IMR-90 (cell line): ENCODE measurements at regions not wholly inside any gene's neighbourhood (a gene's known extent, or its start where the extent isn't known, plus 50 kb on each side); places are given as distances from the start of the nearest gene placed in this dataset.

Source experiments
- ATAC-seq: fragments of 200-7000 bp; cut with Tn5 transposase; 2 replicates; pipeline ENCODE4 v1.9.1; 2020; ENCODE audit warnings: low read depth, mild to moderate bottlenecking, moderate library complexity
- BruUV-seq: library from RNA; stranded (reverse); fragments of 400-500 nt; replicated peaks from 2 replicates; lab custom pipeline; 2021; lab: Mats Ljungman, UMichigan
- CTCF ChIA-PET: fragments of 300-600 bp; formaldehyde crosslinking; extraction: SDS; loops from one replicate; lab custom pipeline; 2021; ENCODE audit warnings: antibody characterized with exemption; lab: Yijun Ruan, JAX
- POLR2A ChIA-PET: fragments of 300-600 bp; sonication (Branson Sonifier 250); formaldehyde crosslinking; loops from one replicate; lab custom pipeline; 2022; ENCODE audit warnings: antibody characterized with exemption; ENCODE audit not compliant: unreplicated experiment; lab: Charles Lee
- DNase-seq: peaks from one replicate; pipeline ENCODE4 v3.0.0; 2013
- H2AFZ ChIP-seq: replicated peaks from 2 replicates; pipeline ENCODE3; 2013; ENCODE audit warnings: low read length, mild to moderate bottlenecking; ENCODE audit not compliant: poor library complexity
- H2AK5ac ChIP-seq: 2 replicates; pipeline ENCODE4 v1.6.1; 2013; ENCODE audit warnings: low read depth, low read length, inconsistent platforms
- H2AK9ac ChIP-seq: replicated peaks from 2 replicates; pipeline ENCODE3; 2013; ENCODE audit warnings: mild to moderate bottlenecking, low read depth, low read length, moderate library complexity; ENCODE audit not compliant: poor library complexity
- H2BK120ac ChIP-seq: 2 replicates; pipeline ENCODE4 v1.6.1; 2013; ENCODE audit warnings: low read depth, low read length, inconsistent platforms
- H2BK15ac ChIP-seq: 3 replicates; pipeline ENCODE4 v1.6.1; 2013; ENCODE audit warnings: low read depth, low read length, inconsistent platforms
- H2BK20ac ChIP-seq: 2 replicates; pipeline ENCODE4 v1.6.1; 2013; ENCODE audit warnings: low read depth, mild to moderate bottlenecking, inconsistent platforms, low read length, moderate library complexity
- H2BK5ac ChIP-seq: 2 replicates; pipeline ENCODE4 v1.6.1; 2013; ENCODE audit warnings: mild to moderate bottlenecking, low read depth, low read length, inconsistent platforms; ENCODE audit not compliant: poor library complexity, severe bottlenecking
- H3K14ac ChIP-seq: replicated peaks from 2 replicates; pipeline ENCODE4 v1.6.1; 2013; ENCODE audit warnings: low read depth, low read length, inconsistent platforms
- H3K18ac ChIP-seq: 2 replicates; pipeline ENCODE4 v1.6.1; 2013; ENCODE audit warnings: low read depth, low read length, control low read depth
- H3K23ac ChIP-seq: 2 replicates; pipeline ENCODE4 v1.6.1; 2013; ENCODE audit warnings: low read depth, low read length, inconsistent platforms
- H3K27ac ChIP-seq: 2 replicates; pipeline ENCODE4 v1.5.1; 2013; ENCODE audit warnings: mild to moderate bottlenecking, control low read depth, low read length; ENCODE audit not compliant: insufficient read depth
- H3K27me3 ChIP-seq: 2 replicates; pipeline ENCODE4 v1.6.1; 2013; ENCODE audit warnings: low read length; ENCODE audit not compliant: control insufficient read depth, insufficient read depth
- H3K36me3 ChIP-seq: 2 replicates; pipeline ENCODE4 v1.6.1; 2013; ENCODE audit warnings: low read length, mixed read lengths; ENCODE audit not compliant: control insufficient read depth, insufficient read depth
- H3K4ac ChIP-seq: 2 replicates; pipeline ENCODE4 v1.6.1; 2013; ENCODE audit warnings: low read depth, low read length, inconsistent platforms
- H3K4me1 ChIP-seq: 2 replicates; pipeline ENCODE4 v1.6.1; 2013; ENCODE audit warnings: low read length, mixed read lengths; ENCODE audit not compliant: control insufficient read depth, insufficient read depth
- H3K4me2 ChIP-seq: 2 replicates; pipeline ENCODE4 v1.6.1; 2013; ENCODE audit warnings: low read depth, mild to moderate bottlenecking, control low read depth, low read length, moderate library complexity
- H3K4me3 ChIP-seq: 2 replicates; pipeline ENCODE4 v1.5.1; 2013; ENCODE audit warnings: low read depth, mild to moderate bottlenecking, control low read depth, low read length, moderate library complexity; ENCODE audit not compliant: insufficient read depth
- H3K56ac ChIP-seq: 2 replicates; pipeline ENCODE4 v1.6.1; 2013; ENCODE audit warnings: low read length, inconsistent platforms; ENCODE audit not compliant: insufficient read depth; ENCODE audit errors: extremely low read depth
- H3K79me1 ChIP-seq, 2 experiments: 2 replicates each; pipeline ENCODE4 v1.6.1; 2013; ENCODE audit warnings: low read length in 2 of 2, inconsistent platforms in 1 of 2, low read depth in 1 of 2
- H3K9ac ChIP-seq: 2 replicates; pipeline ENCODE4 v1.6.1; 2013; ENCODE audit warnings: low read depth, low read length, control low read depth
- H3K9me1 ChIP-seq: 2 replicates; pipeline ENCODE4 v1.6.1; 2013; ENCODE audit warnings: low read length, inconsistent platforms; ENCODE audit not compliant: insufficient read depth
- H3K9me3 ChIP-seq: 2 replicates; pipeline ENCODE4 v1.6.1; 2013; ENCODE audit warnings: low read length; ENCODE audit not compliant: control insufficient read depth, insufficient read depth
- H4K20me1 ChIP-seq: 2 replicates; pipeline ENCODE4 v1.6.1; 2013; ENCODE audit warnings: low read length, inconsistent platforms; ENCODE audit not compliant: insufficient read depth
- H4K5ac ChIP-seq: 2 replicates; pipeline ENCODE4 v1.6.1; 2013; ENCODE audit warnings: mild to moderate bottlenecking, low read depth, low read length, control low read depth
- H4K8ac ChIP-seq, 2 experiments: 2 replicates each; pipeline ENCODE4 v1.6.1; 2013; ENCODE audit warnings: low read depth in 2 of 2, low read length in 2 of 2, control low read depth in 1 of 2, inconsistent platforms in 1 of 2
- H4K91ac ChIP-seq: 2 replicates; pipeline ENCODE4 v1.6.1; 2013; ENCODE audit warnings: low read depth, low read length, inconsistent platforms; ENCODE audit not compliant: insufficient read depth
- BHLHE40 ChIP-seq: fragments of 150-350 bp; IDR thresholded peaks from 2 replicates; pipeline ENCODE4 v1.6.1; 2016; ENCODE audit warnings: mild to moderate bottlenecking, low read depth, low read length
- CEBPB ChIP-seq: IDR thresholded peaks from 2 replicates; pipeline ENCODE4 v1.6.1; 2012; ENCODE audit warnings: low read depth, low read length, improper control_type of control experiment
- CHD1 ChIP-seq: IDR thresholded peaks from 2 replicates; pipeline ENCODE4 v1.6.1; 2012; ENCODE audit warnings: low read depth, low read length, improper control_type of control experiment
- CTCF ChIP-seq: conservative IDR thresholded peaks from 2 replicates; pipeline ENCODE4 v1.5.1; 2012; ENCODE audit warnings: mild to moderate bottlenecking, low read depth, low read length, improper control_type of control experiment
- ELK1 ChIP-seq: fragments of 150-350 bp; IDR thresholded peaks from 2 replicates; pipeline ENCODE4 v1.6.1; 2016; ENCODE audit warnings: low read depth, mild to moderate bottlenecking, low read length, moderate library complexity, borderline replicate concordance
- FOS ChIP-seq: fragments of 150-350 bp; IDR thresholded peaks from 2 replicates; pipeline ENCODE4 v1.6.1; 2016; ENCODE audit warnings: low read depth, low read length
- MAFK ChIP-seq: IDR thresholded peaks from 2 replicates; pipeline ENCODE4 v1.6.1; 2012; ENCODE audit warnings: low read depth, low read length, improper control_type of control experiment
- MAZ ChIP-seq: IDR thresholded peaks from 2 replicates; pipeline ENCODE4 v1.6.1; 2012; ENCODE audit warnings: low read depth, mild to moderate bottlenecking, low read length, improper control_type of control experiment, moderate library complexity, borderline replicate concordance
- MXI1 ChIP-seq: IDR thresholded peaks from 2 replicates; pipeline ENCODE4 v1.6.1; 2012; ENCODE audit warnings: low read depth, mild to moderate bottlenecking, low read length, moderate library complexity, borderline replicate concordance
- NFE2L2 ChIP-seq: fragments of 150-350 bp; IDR thresholded peaks from 2 replicates; pipeline ENCODE4 v1.6.1; 2016; ENCODE audit warnings: low read depth, mild to moderate bottlenecking, low read length
- POLR2A ChIP-seq: IDR thresholded peaks from 2 replicates; pipeline ENCODE4 v1.6.1; 2012; ENCODE audit warnings: mild to moderate bottlenecking, low read depth, low read length
- RAD21 ChIP-seq: IDR thresholded peaks from 2 replicates; pipeline ENCODE4 v1.6.1; 2012; ENCODE audit warnings: low read length, improper control_type of control experiment
- RCOR1 ChIP-seq: IDR thresholded peaks from 2 replicates; pipeline ENCODE4 v1.6.1; 2012; ENCODE audit warnings: mild to moderate bottlenecking, low read length, improper control_type of control experiment; ENCODE audit not compliant: insufficient replicate concordance
- RFX5 ChIP-seq: IDR thresholded peaks from 2 replicates; pipeline ENCODE4 v1.8.0; 2012; ENCODE audit warnings: low read depth, mild to moderate bottlenecking, low read length, moderate library complexity
- SMC3 ChIP-seq: fragments of 150-350 bp; IDR thresholded peaks from 2 replicates; pipeline ENCODE4 v1.6.1; 2016; ENCODE audit warnings: low read depth, mild to moderate bottlenecking, antibody characterized with exemption, low read length, moderate library complexity
- USF2 ChIP-seq: fragments of 150-350 bp; IDR thresholded peaks from 2 replicates; pipeline ENCODE4 v1.6.1; 2017; ENCODE audit warnings: mild to moderate bottlenecking, antibody characterized with exemption, low read length, low read depth
- WGBS, 2 experiments: methylation state at CpG; one replicate each; pipeline versions ENCODE4 v1.1.5 to v1.1.7; 2013; ENCODE audit warnings: missing lambda C conversion rate in 2 of 2; ENCODE audit not compliant: insufficient read length in 1 of 2; ENCODE audit errors: extremely low coverage in 2 of 2; 5-methylcytosine and 5-hydroxymethylcytosine counted together
- dilution Hi-C: fragments of 300-500 bp; cut with HindIII; formaldehyde crosslinking; loops from one replicate; pipeline ENCODE4 v1.14.3; 2018; ENCODE audit warnings: low sequenced_read_pairs; ENCODE audit not compliant: unreplicated experiment
- in situ Hi-C: fragments of 300-500 bp; cut with MboI; formaldehyde crosslinking; loops from 3 replicates; pipeline ENCODE4 v1.14.3; 2019; ENCODE audit warnings: low sequenced_read_pairs, inconsistent platforms, mixed read lengths
- intact Hi-C: fragments of 100-400 bp; cut with micrococcal nuclease; formaldehyde crosslinking; loops from 2 replicates; pipeline ENCODE4 v1.10.0; 2022

GRCh38 chr9:26462213-26462612 lies 430.4 kb downstream of the CAAP1 start:
- no peaks in the 10 kb centered on the region for H3K79me1 ChIP-seq
- no peaks in the 10 kb centered on the region; the same call in 1 of the 2 replicates for H3K9me3 ChIP-seq
- no peak for ATAC-seq
- H2AK9ac ChIP-seq: no peak overlapping the region
- no peak overlapping the region for H3K4me2 ChIP-seq
- H3K4me1 ChIP-seq: no peaks in the 10 kb centered on the region
- H2AFZ ChIP-seq: no peak overlapping the region
- H3K4me3 ChIP-seq: no peak overlapping the region
- H3K36me3 ChIP-seq: no peaks in the 10 kb centered on the region
- H4K91ac ChIP-seq: no peak overlapping the region
- H4K20me1 ChIP-seq: no peaks in the 10 kb centered on the region
- no peak overlapping the region for H2BK5ac ChIP-seq
- ChIA-PET POLR2A (no interaction called here), CTCF (no interaction called here)
- dilution Hi-C loops (no loop called here), in situ Hi-C loops (no loop called here), intact Hi-C loops (no loop called here)
- no peak for TF ChIP-seq BHLHE40
- TF ChIP-seq CHD1: no peak
- no peak for TF ChIP-seq NFE2L2
- TF ChIP-seq FOS: no peak
- TF ChIP-seq MAZ: no peak
- no peak for TF ChIP-seq USF2
- no peak for TF ChIP-seq MAFK
- no peak for TF ChIP-seq POLR2A
- TF ChIP-seq RCOR1: no peak
- TF ChIP-seq CEBPB: no peak
- TF ChIP-seq RFX5: no peak
- no peak for TF ChIP-seq CTCF
- no peak for TF ChIP-seq RAD21
- TF ChIP-seq SMC3: no peak
- no peak for TF ChIP-seq ELK1
- TF ChIP-seq MXI1: no peak
- H4K5ac ChIP-seq: no peak overlapping the region
- H3K9ac ChIP-seq: no peak overlapping the region
- DNase-seq: no peak
- no peaks in the 10 kb centered on the region for H3K27me3 ChIP-seq
- no peak overlapping the region for H2AK5ac ChIP-seq
- H2BK120ac ChIP-seq: no peak overlapping the region
- H2BK15ac ChIP-seq: no peak overlapping the region
- H3K56ac ChIP-seq: no peak overlapping the region
- H3K23ac ChIP-seq: no peak overlapping the region
- no peaks in the 10 kb centered on the region for H3K9me1 ChIP-seq
- H3K18ac ChIP-seq: no peak overlapping the region
- H3K4ac ChIP-seq: no peak overlapping the region
- H2BK20ac ChIP-seq: no peak overlapping the region
- no TSS peak for BruUV-seq
- H4K8ac ChIP-seq: no peak overlapping the region
- H3K14ac ChIP-seq: no peak overlapping the region
- no CpG with 5 or more reads among the region's 1 CpG for WGBS, 2 experiments
- H3K27ac ChIP-seq: no peak overlapping the region
